Panc1 (cell line): ENCODE measurements at regions not wholly inside any gene's neighbourhood (a gene's known extent, or its start where the extent isn't known, plus 50 kb on each side); places are given as distances from the start of the nearest gene placed in this dataset.

Source experiments
- ATAC-seq: fragments of 200-7000 bp; cut with Tn5 transposase; 2 replicates; pipeline ENCODE4 v1.9.1; 2020; ENCODE audit warnings: mild to moderate bottlenecking, moderate library complexity
- BruUV-seq: library from RNA; stranded (reverse); fragments of 400-500 nt; replicated peaks from 2 replicates; lab custom pipeline; 2021; lab: Mats Ljungman, UMichigan
- CTCF ChIA-PET: fragments of 300-600 bp; sonication (Branson Sonifier 250); formaldehyde crosslinking; loops from one replicate; lab custom pipeline; 2022; ENCODE audit warnings: antibody characterized with exemption; lab: Charles Lee
- POLR2A ChIA-PET: fragments of 300-600 bp; sonication (Branson Sonifier 250); formaldehyde crosslinking; loops from one replicate; lab custom pipeline; 2022; ENCODE audit warnings: antibody characterized with exemption; lab: Charles Lee
- DNase-seq: peaks from one replicate; pipeline ENCODE4 v3.0.0-alpha.2; 2010; ENCODE audit warnings: low read depth, low spot score
- H3K27ac ChIP-seq: 2 replicates; pipeline ENCODE4 v1.5.1; 2011; ENCODE audit warnings: mild to moderate bottlenecking, low read length, inconsistent platforms
- H3K27me3 ChIP-seq: fragments of 200-500 bp; sonication (Bioruptor generic); 2 replicates; pipeline ENCODE4 v1.6.0; 2014; ENCODE audit warnings: low read length, inconsistent platforms; ENCODE audit not compliant: control insufficient read depth, insufficient read depth
- H3K36me3 ChIP-seq: fragments of 200-500 bp; sonication (Bioruptor generic); 2 replicates; pipeline ENCODE4 v1.5.1; 2014; ENCODE audit warnings: inconsistent platforms, mild to moderate bottlenecking, low read length, moderate library complexity; ENCODE audit not compliant: control insufficient read depth, insufficient read depth
- H3K4me1 ChIP-seq: 2 replicates; pipeline ENCODE4 v1.5.1; 2011; ENCODE audit warnings: inconsistent platforms, mild to moderate bottlenecking, low read length, moderate library complexity; ENCODE audit not compliant: control insufficient read depth, insufficient read depth
- H3K4me3 ChIP-seq, 2 experiments: 2 replicates each; pipeline ENCODE4 v1.5.1; 2011 to 2012; ENCODE audit warnings: low read depth in 2 of 2, low read length in 2 of 2, mild to moderate bottlenecking in 2 of 2, inconsistent platforms in 1 of 2, moderate library complexity in 1 of 2
- H3K9me3 ChIP-seq: fragments of 200-500 bp; sonication (Bioruptor generic); 2 replicates; pipeline ENCODE4 v1.5.1; 2014; ENCODE audit warnings: low read depth, mild to moderate bottlenecking, inconsistent platforms, low read length, moderate library complexity; ENCODE audit not compliant: control insufficient read depth, insufficient read depth
- CTCF ChIP-seq: fragments of 450-650 bp; IDR thresholded peaks from 2 replicates; pipeline ENCODE4 v1.5.1; 2017; ENCODE audit warnings: mild to moderate bottlenecking
- POLR2AphosphoS5 ChIP-seq: IDR thresholded peaks from 2 replicates; pipeline ENCODE4 v1.6.1; 2012; ENCODE audit warnings: mild to moderate bottlenecking, low read depth, low read length, moderate library complexity
- REST ChIP-seq, 2 experiments: IDR thresholded peaks; 2 replicates each; pipeline ENCODE4 v1.6.1; 2011 to 2012; ENCODE audit warnings: low read depth in 2 of 2, control low read depth in 1 of 2, low read length in 1 of 2, mild to moderate bottlenecking in 1 of 2, moderate library complexity in 1 of 2; ENCODE audit not compliant: insufficient read depth in 1 of 2
- SIN3A ChIP-seq: IDR thresholded peaks from 2 replicates; pipeline ENCODE4 v1.6.1; 2012; ENCODE audit warnings: low read depth, mild to moderate bottlenecking, low read length, moderate library complexity, borderline replicate concordance; ENCODE audit not compliant: insufficient read depth
- TCF7L2 ChIP-seq: IDR thresholded peaks from 2 replicates; pipeline ENCODE4 v1.6.1; 2011; ENCODE audit warnings: mild to moderate bottlenecking, low read depth, low read length, inconsistent platforms
- in situ Hi-C: cut with HindIII; loops from 2 replicates; pipeline ENCODE4 v1.10.0; 2016; ENCODE audit warnings: low sequenced_read_pairs, low pct_unique_long_range_greater_than_20kb
- intact Hi-C: fragments of 100-400 bp; cut with micrococcal nuclease; formaldehyde crosslinking; loops from one replicate; pipeline ENCODE4 v1.10.0; 2022; ENCODE audit not compliant: unreplicated experiment

- H3K9me3 ChIP-seq: no peaks in the 10 kb centered on the region
- intact Hi-C loops (no loop called here), in situ Hi-C loops (no loop called here)
- H3K4me1 ChIP-seq: no peaks in the 10 kb centered on the region
- BruUV-seq: no TSS peak
- no peak overlapping the region for H3K27ac ChIP-seq
- TF ChIP-seq SIN3A (no peak), REST (IDR thresholded peaks at IDR 0.05; ENCODE audit: insufficient read depth in 1 of 2, low read depth in 2 of 2, low read length in 1 of 2) (no peak), CTCF (no peak), POLR2AphosphoS5 (no peak), TCF7L2 (no peak)
- POLR2A ChIA-PET: no interaction called here
- no peaks in the 10 kb centered on the region for H3K27me3 ChIP-seq
- DNase-seq: no peak
- no peak overlapping the region for H3K4me3 ChIP-seq
- ATAC-seq: no peak
- CTCF ChIA-PET: no interaction called here
- no peaks in the 10 kb centered on the region for H3K36me3 ChIP-seq
Measured at GRCh38 chr15:96197721-96198120, 132.8 kb upstream of the NR2F2 start.

- H3K36me3 ChIP-seq: no peaks in the 10 kb centered on the region
- in situ Hi-C loops (no loop called here), intact Hi-C loops (no loop called here)
- ATAC-seq (no peak), DNase-seq (no peak)
- ChIA-PET CTCF (no interaction called here), POLR2A (no interaction called here)
- BruUV-seq: no TSS peak
- TF ChIP-seq REST (IDR thresholded peaks at IDR 0.05; ENCODE audit: insufficient read depth in 1 of 2, low read depth in 2 of 2, low read length in 1 of 2) (no peak), TCF7L2 (no peak), POLR2AphosphoS5 (no peak), CTCF (no peak), SIN3A (no peak)
- H3K4me3 ChIP-seq: no peak overlapping the region
- no peaks in the 10 kb centered on the region for H3K9me3 ChIP-seq
- no peak overlapping the region for H3K27ac ChIP-seq
- no peaks in the 10 kb centered on the region for H3K27me3 ChIP-seq
- no peaks in the 10 kb centered on the region for H3K4me1 ChIP-seq
Measured at GRCh38 chr15:96199111-96199510, 131.4 kb upstream of the NR2F2 start.
